ENCODE measurements at regions not wholly inside any gene's neighbourhood (a gene's known extent, or its start where the extent isn't known, plus 50 kb on each side); places are given as distances from the start of the nearest gene placed in this dataset.
"Not testable (repeated sequence)": the region's sequence is repeated elsewhere in the genome, so short reads cannot be mapped to it uniquely, and the experiment has no call there.

GRCh38 chr17:53630638-53631037, 192.1 kb upstream of the KIF2B start:
- Mint-ChIP-seq H3K36me3 (no peaks in the 10 kb centered on the region), H3K4me1 (no peaks in the 10 kb centered on the region), H3K4me3 (no peak overlapping the region), H3K27me3 (no peaks in the 10 kb centered on the region), H3K9me3 (peaks cover 0 to 24% (median 9%) of the 10 kb centered on the region in 5 donors), H3K27ac (no peak overlapping the region)
- no peaks in the 10 kb centered on the region for H3K36me3 ChIP-seq (ENCODE audit: insufficient read depth, low read length)
- H3K27ac ChIP-seq (ENCODE audit: low read depth, low read length), result no peak overlapping the region
- ChIA-PET POLR2A (no interaction called here), CTCF (no interaction called here)
- no peaks in the 10 kb centered on the region for H3K4me1 ChIP-seq (ENCODE audit: insufficient read depth, low read length)
- DNase-seq, result no peak
- H3K4me3 ChIP-seq (ENCODE audit: low read length), result no peak overlapping the region
- H3K27me3 ChIP-seq (ENCODE audit: insufficient read depth, low read length, poor library complexity, severe bottlenecking), result no peaks in the 10 kb centered on the region
- no peaks in the 10 kb centered on the region for H3K9me3 ChIP-seq (ENCODE audit: low read length)

GRCh38 chr17:53630115-53630514, 192.6 kb upstream of the KIF2B start:
- CTCF ChIA-PET, result no interaction called here
- H3K4me1 Mint-ChIP-seq, result no peaks in the 10 kb centered on the region
- no peak overlapping the region for H3K4me3 Mint-ChIP-seq
- no peaks in the 10 kb centered on the region for H3K27me3 Mint-ChIP-seq
- peaks cover under 1 to 24% (median 9%) of the 10 kb centered on the region in 5 donors for H3K9me3 Mint-ChIP-seq
- Histone ChIP-seq H3K4me3 (ENCODE audit: low read length) (no peak overlapping the region), H3K27me3 (ENCODE audit: insufficient read depth, low read length, poor library complexity, severe bottlenecking) (no peaks in the 10 kb centered on the region), H3K27ac (ENCODE audit: low read depth, low read length) (no peak overlapping the region), H3K4me1 (ENCODE audit: insufficient read depth, low read length) (no peaks in the 10 kb centered on the region), H3K36me3 (ENCODE audit: insufficient read depth, low read length) (no peaks in the 10 kb centered on the region), H3K9me3 (ENCODE audit: low read length) (no peaks in the 10 kb centered on the region)
- H3K36me3 Mint-ChIP-seq, result no peaks in the 10 kb centered on the region
- DNase-seq, result no peak
- no peak overlapping the region for H3K27ac Mint-ChIP-seq
- POLR2A ChIA-PET, result no interaction called here

GRCh38 chr17:53629188-53629587, 193.5 kb upstream of the KIF2B start:
- Mint-ChIP-seq H3K4me1 (no peaks in the 10 kb centered on the region), H3K4me3 (no peak overlapping the region), H3K9me3 (peaks cover 2 to 19% (median 9%) of the 10 kb centered on the region in 5 donors), H3K36me3 (no peaks in the 10 kb centered on the region), H3K27ac (no peak overlapping the region), H3K27me3 (no peaks in the 10 kb centered on the region)
- CTCF ChIA-PET, result no interaction called here
- no peaks in the 10 kb centered on the region for H3K4me1 ChIP-seq (ENCODE audit: insufficient read depth, low read length)
- no peak overlapping the region for H3K27ac ChIP-seq (ENCODE audit: low read depth, low read length)
- H3K27me3 ChIP-seq (ENCODE audit: insufficient read depth, low read length, poor library complexity, severe bottlenecking), result no peaks in the 10 kb centered on the region
- POLR2A ChIA-PET, result no interaction called here
- H3K9me3 ChIP-seq (ENCODE audit: low read length), result no peaks in the 10 kb centered on the region
- DNase-seq, result no peak
- no peak overlapping the region for H3K4me3 ChIP-seq (ENCODE audit: low read length)
- H3K36me3 ChIP-seq (ENCODE audit: insufficient read depth, low read length), result no peaks in the 10 kb centered on the region

GRCh38 chr17:53628011-53628410, 194.7 kb upstream of the KIF2B start:
- POLR2A ChIA-PET, result no interaction called here

GRCh38 chr17:53627511-53627910, 195.2 kb upstream of the KIF2B start:
- POLR2A ChIA-PET, result no interaction called here
- DNase-seq, result no peak
- CTCF ChIA-PET, result no interaction called here
- no peaks in the 10 kb centered on the region for H3K27me3 Mint-ChIP-seq
- no peak overlapping the region for H3K27ac ChIP-seq (ENCODE audit: low read depth, low read length)
- H3K36me3 Mint-ChIP-seq, result no peaks in the 10 kb centered on the region
- H3K4me1 ChIP-seq (ENCODE audit: insufficient read depth, low read length), result no peaks in the 10 kb centered on the region
- no peaks in the 10 kb centered on the region for H3K36me3 ChIP-seq (ENCODE audit: insufficient read depth, low read length)
- H3K27me3 ChIP-seq (ENCODE audit: insufficient read depth, low read length, poor library complexity, severe bottlenecking), result no peaks in the 10 kb centered on the region
- H3K4me3 ChIP-seq (ENCODE audit: low read length), result no peak overlapping the region
- no peaks in the 10 kb centered on the region for H3K9me3 ChIP-seq (ENCODE audit: low read length)
- no peak overlapping the region for H3K4me3 Mint-ChIP-seq
- no peaks in the 10 kb centered on the region for H3K4me1 Mint-ChIP-seq
- no peak overlapping the region for H3K27ac Mint-ChIP-seq
- H3K9me3 Mint-ChIP-seq, result peaks cover 5 to 16% (median 11%) of the 10 kb centered on the region in 5 donors

More at GRCh38 chr17:53628011-53628410, 194.7 kb upstream of the KIF2B start:
- Histone ChIP-seq H3K27me3 (ENCODE audit: insufficient read depth, low read length, poor library complexity, severe bottlenecking) (no peaks in the 10 kb centered on the region), H3K27ac (ENCODE audit: low read depth, low read length) (no peak overlapping the region), H3K4me3 (ENCODE audit: low read length) (no peak overlapping the region), H3K9me3 (ENCODE audit: low read length) (no peaks in the 10 kb centered on the region), H3K4me1 (ENCODE audit: insufficient read depth, low read length) (no peaks in the 10 kb centered on the region), H3K36me3 (ENCODE audit: insufficient read depth, low read length) (no peaks in the 10 kb centered on the region)
- Mint-ChIP-seq H3K27me3 (no peaks in the 10 kb centered on the region), H3K4me1 (no peaks in the 10 kb centered on the region), H3K4me3 (no peak overlapping the region), H3K36me3 (no peaks in the 10 kb centered on the region), H3K27ac (no peak overlapping the region), H3K9me3 (peaks cover 5 to 16% (median 11%) of the 10 kb centered on the region in 5 donors)
- DNase-seq, result no peak
- CTCF ChIA-PET, result no interaction called here

GRCh38 chr17:53626286-53626685, 196.4 kb upstream of the KIF2B start:
- H3K36me3 Mint-ChIP-seq, result no peaks in the 10 kb centered on the region
- ChIA-PET CTCF (no interaction called here), POLR2A (no interaction called here)
- no peaks in the 10 kb centered on the region for H3K4me1 Mint-ChIP-seq
- Histone ChIP-seq H3K4me1 (ENCODE audit: insufficient read depth, low read length) (no peaks in the 10 kb centered on the region), H3K27ac (ENCODE audit: low read depth, low read length) (no peak overlapping the region), H3K9me3 (ENCODE audit: low read length) (no peaks in the 10 kb centered on the region), H3K4me3 (ENCODE audit: low read length) (no peak overlapping the region), H3K27me3 (ENCODE audit: insufficient read depth, low read length, poor library complexity, severe bottlenecking) (no peaks in the 10 kb centered on the region), H3K36me3 (ENCODE audit: insufficient read depth, low read length) (no peaks in the 10 kb centered on the region)
- no peaks in the 10 kb centered on the region for H3K27me3 Mint-ChIP-seq
- no peak for DNase-seq
- H3K27ac Mint-ChIP-seq, result no peak overlapping the region
- no peak overlapping the region for H3K4me3 Mint-ChIP-seq
- peaks cover 6 to 12% (median 7%) of the 10 kb centered on the region in 5 donors for H3K9me3 Mint-ChIP-seq

- no peak for DNase-seq
- no peak overlapping the region for H3K4me3 Mint-ChIP-seq
- Histone ChIP-seq H3K27me3 (ENCODE audit: insufficient read depth, low read length, poor library complexity, severe bottlenecking) (no peaks in the 10 kb centered on the region), H3K9me3 (ENCODE audit: low read length) (no peaks in the 10 kb centered on the region), H3K4me1 (ENCODE audit: insufficient read depth, low read length) (no peaks in the 10 kb centered on the region), H3K4me3 (ENCODE audit: low read length) (no peak overlapping the region), H3K36me3 (ENCODE audit: insufficient read depth, low read length) (no peaks in the 10 kb centered on the region), H3K27ac (ENCODE audit: low read depth, low read length) (no peak overlapping the region)
- no peaks in the 10 kb centered on the region for H3K36me3 Mint-ChIP-seq
- H3K4me1 Mint-ChIP-seq, result no peaks in the 10 kb centered on the region
- peaks cover 0 to 17% (median 4%) of the 10 kb centered on the region in 5 donors for H3K9me3 Mint-ChIP-seq
- H3K27ac Mint-ChIP-seq, result no peak overlapping the region
- no peaks in the 10 kb centered on the region for H3K27me3 Mint-ChIP-seq
- ChIA-PET POLR2A (no interaction called here), CTCF (no interaction called here)
These were observed 203.7 kb upstream of the KIF2B start for GRCh38 chr17:53619025-53619424.

GRCh38 chr17:53608208-53608607, 214.5 kb upstream of the KIF2B start:
- H3K27ac Mint-ChIP-seq; DNase-seq; H3K4me1 ChIP-seq (ENCODE audit: insufficient read depth, low read length); POLR2A ChIA-PET; H3K9me3 ChIP-seq (ENCODE audit: low read length); H3K27me3 Mint-ChIP-seq; H3K27ac ChIP-seq (ENCODE audit: low read depth, low read length); H3K27me3 ChIP-seq (ENCODE audit: insufficient read depth, low read length, poor library complexity, severe bottlenecking); H3K4me1 Mint-ChIP-seq; H3K36me3 ChIP-seq (ENCODE audit: insufficient read depth, low read length); H3K4me3 Mint-ChIP-seq; H3K36me3 Mint-ChIP-seq; H3K4me3 ChIP-seq (ENCODE audit: low read length); CTCF ChIA-PET: not testable (repeated sequence)
- H3K9me3 Mint-ChIP-seq, result peaks cover 8 to 20% (median 11%) of the 10 kb centered on the region in 5 donors

- no peak overlapping the region for H3K27ac ChIP-seq (ENCODE audit: low read depth, low read length)
- no peaks in the 10 kb centered on the region for H3K27me3 Mint-ChIP-seq
- H3K36me3 Mint-ChIP-seq, result peaks cover 0 to 1% (median 0%) of the 10 kb centered on the region in 3 donors
- POLR2A ChIA-PET, result no interaction called here
- H3K27ac Mint-ChIP-seq, result no peak overlapping the region
- H3K36me3 ChIP-seq (ENCODE audit: insufficient read depth, low read length), result no peaks in the 10 kb centered on the region
- no peak overlapping the region for H3K4me3 ChIP-seq (ENCODE audit: low read length)
- no peaks in the 10 kb centered on the region for H3K4me1 Mint-ChIP-seq
- H3K9me3 Mint-ChIP-seq, result peaks cover 9 to 22% (median 13%) of the 10 kb centered on the region in 5 donors
- H3K4me1 ChIP-seq (ENCODE audit: insufficient read depth, low read length), result no peaks in the 10 kb centered on the region
- no peak overlapping the region for H3K4me3 Mint-ChIP-seq
- no peak for DNase-seq
- CTCF ChIA-PET, result no interaction called here
- H3K27me3 ChIP-seq (ENCODE audit: insufficient read depth, low read length, poor library complexity, severe bottlenecking), result no peaks in the 10 kb centered on the region
- H3K9me3 ChIP-seq (ENCODE audit: low read length), result peaks cover 3% of the 10 kb centered on the region
These were observed 215.3 kb upstream of the KIF2B start for GRCh38 chr17:53607475-53607874.
